ENCODE measurements at regions not wholly inside any gene's neighbourhood (a gene's known extent, or its start where the extent isn't known, plus 50 kb on each side); places are given as distances from the start of the nearest gene placed in this dataset.

- intact Hi-C loops (cut with DNase I) = no loop called here
- no peak for DNase-seq
- Histone ChIP-seq H3K27me3 (no peaks in the 10 kb centered on the region), H3K36me3 (no peaks in the 10 kb centered on the region), H3K4me3 (no peak overlapping the region), H3K4me1 (no peaks in the 10 kb centered on the region), H3K9me3 (no peaks in the 10 kb centered on the region), H3K27ac (no peak overlapping the region), H3K9ac (ENCODE audit: low read depth in 2 of 2, low read length in 2 of 2) (no peak overlapping the region)
- no peak for TF ChIP-seq CTCF (IDR thresholded peaks at IDR 0.05)
These were observed 278.1 kb upstream of the NMUR2 start for GRCh38 chr5:152683205-152683604.

DNA sequence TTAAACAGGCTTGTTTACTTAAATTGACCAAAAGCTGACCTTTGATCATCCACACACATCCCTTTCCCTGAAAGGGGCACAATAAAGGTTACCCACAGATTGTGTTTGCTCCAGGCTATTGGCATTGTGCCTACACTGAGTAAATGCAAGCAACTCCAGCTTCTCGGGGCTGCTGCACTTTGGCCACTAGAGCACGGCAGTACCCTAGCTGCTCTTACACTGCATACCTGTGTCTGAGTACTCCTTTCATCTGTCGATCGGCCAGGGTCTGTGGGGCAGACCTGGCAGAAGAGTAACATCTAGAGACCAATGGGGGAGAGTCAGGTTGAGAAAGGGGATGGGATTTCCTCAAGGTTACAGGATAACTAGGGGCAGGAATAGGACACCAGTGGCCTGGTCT, 281.9 kb upstream of the NMUR2 start:
- Histone ChIP-seq H3K9me3 (no peaks in the 10 kb centered on the region), H3K4me1 (no peaks in the 10 kb centered on the region), H3K36me3 (no peaks in the 10 kb centered on the region), H3K27me3 (no peaks in the 10 kb centered on the region), H3K9ac (ENCODE audit: low read depth in 2 of 2, low read length in 2 of 2) (no peak overlapping the region), H3K27ac (no peak overlapping the region), H3K4me3 (no peak overlapping the region)
- intact Hi-C loops (cut with DNase I) = no loop called here
- TF ChIP-seq CTCF (IDR thresholded peaks at IDR 0.05) = no peak
- no peak for DNase-seq

GRCh38 chr5:152688561-152689249, 283.6 kb upstream of the NMUR2 start:
- Histone ChIP-seq H3K9me3 (no peaks in the 10 kb centered on the region), H3K27me3 (no peaks in the 10 kb centered on the region), H3K4me1 (no peaks in the 10 kb centered on the region), H3K36me3 (no peaks in the 10 kb centered on the region), H3K27ac (no peak overlapping the region), H3K9ac (ENCODE audit: low read depth in 2 of 2, low read length in 2 of 2) (no peak overlapping the region), H3K4me3 (no peak overlapping the region)
- intact Hi-C loops (cut with DNase I) = no loop called here
- TF ChIP-seq CTCF (IDR thresholded peaks at IDR 0.05) = no peak
- DNase-seq = no peak

- no peak overlapping the region for H3K27ac ChIP-seq
- intact Hi-C loops (cut with DNase I) = no loop called here
- no peak for DNase-seq
- no peaks in the 10 kb centered on the region for H3K4me1 ChIP-seq
- no peak overlapping the region for H3K9ac ChIP-seq (ENCODE audit: low read depth in 2 of 2, low read length in 2 of 2)
- TF ChIP-seq CTCF (IDR thresholded peaks at IDR 0.05) = no peak
- H3K36me3 ChIP-seq = no peaks in the 10 kb centered on the region
- H3K27me3 ChIP-seq = no peaks in the 10 kb centered on the region
- no peaks in the 10 kb centered on the region for H3K9me3 ChIP-seq
- H3K4me3 ChIP-seq = no peak overlapping the region
These were observed 284.2 kb upstream of the NMUR2 start for GRCh38 chr5:152689250-152689711.

DNA sequence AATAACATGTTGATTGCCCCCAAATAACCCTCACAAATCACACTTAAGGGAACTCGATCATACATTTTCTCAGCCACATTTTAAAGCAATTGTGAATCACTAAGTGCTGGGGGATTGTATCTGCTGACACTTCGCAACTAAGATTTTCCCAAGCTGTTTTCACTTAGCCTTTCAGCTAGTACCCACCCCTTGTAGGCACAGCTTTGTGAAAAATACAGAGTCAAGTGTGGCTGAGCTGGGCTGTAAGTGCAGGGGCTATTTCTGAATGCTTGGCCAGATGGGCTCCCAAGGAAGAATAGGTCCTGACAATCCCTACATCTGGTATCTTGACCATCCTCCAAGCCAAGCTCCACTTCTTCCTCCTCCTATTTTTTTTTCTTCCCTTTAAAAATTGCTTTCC, 289.2 kb upstream of the NMUR2 start:
- no peak overlapping the region for H3K4me3 ChIP-seq
- TF ChIP-seq CTCF (IDR thresholded peaks at IDR 0.05) = no peak

More for the DNA sequence above, 289.2 kb upstream of the NMUR2 start:
- H3K27ac ChIP-seq = no peak overlapping the region
- intact Hi-C loops (cut with DNase I) = no loop called here
- no peaks in the 10 kb centered on the region for H3K27me3 ChIP-seq
- no peaks in the 10 kb centered on the region for H3K36me3 ChIP-seq
- no peaks in the 10 kb centered on the region for H3K9me3 ChIP-seq
- H3K9ac ChIP-seq (ENCODE audit: low read depth in 2 of 2, low read length in 2 of 2) = no peak overlapping the region
- DNase-seq = no peak
- no peaks in the 10 kb centered on the region for H3K4me1 ChIP-seq

All from colonic mucosa (tissue), 4 donors.